Head of caudate nucleus (tissue), 42 donors: ENCODE measurements at regions not wholly inside any gene's neighbourhood (a gene's known extent, or its start where the extent isn't known, plus 50 kb on each side); places are given as distances from the start of the nearest gene placed in this dataset.

Experiments used
- DNase-seq, 42 donors: peaks; one replicate each; pipeline versions ENCODE4 v3.0.0 to v3.0.0-alpha.2; 2020 to 2021; ENCODE audit warnings: mixed read lengths in 7 of 42
- intact Hi-C: fragments of 100-400 bp; cut with DNase I; formaldehyde crosslinking; loops from one replicate; pipeline ENCODE4 v1.15.0; 2022

- intact Hi-C loops = no loop called here
- no peak for DNase-seq
Measured at GRCh38 chr20:41830702-41831101, 212.5 kb upstream of the CHD6 start.

DNA sequence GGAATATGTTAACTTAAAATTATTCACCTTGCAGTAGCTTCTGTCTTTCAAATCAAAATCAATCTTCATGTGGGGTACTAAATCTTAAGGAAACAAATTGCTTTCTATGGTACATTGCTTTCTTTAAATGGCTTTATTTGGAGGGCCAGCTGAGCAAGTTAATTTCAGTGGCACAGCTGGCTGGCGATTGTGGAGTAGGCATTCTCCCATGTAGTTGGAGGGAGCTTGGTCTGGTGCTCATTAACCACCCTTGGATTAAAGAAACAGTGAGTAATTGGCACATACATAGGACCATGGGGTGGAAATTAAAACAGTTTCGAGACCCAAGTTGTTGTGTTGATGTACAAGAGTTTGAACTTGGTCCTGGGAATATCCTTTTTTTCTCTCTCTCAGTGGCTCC, 201.3 kb upstream of the CHD6 start:
- intact Hi-C loops = no loop called here
- DNase-seq = no peak

GRCh38 chr20:41818991-41819390, 200.8 kb upstream of the CHD6 start:
- DNase-seq = peak; percentile 20 to 89 (median 62)
- intact Hi-C loops = no loop called here

DNA sequence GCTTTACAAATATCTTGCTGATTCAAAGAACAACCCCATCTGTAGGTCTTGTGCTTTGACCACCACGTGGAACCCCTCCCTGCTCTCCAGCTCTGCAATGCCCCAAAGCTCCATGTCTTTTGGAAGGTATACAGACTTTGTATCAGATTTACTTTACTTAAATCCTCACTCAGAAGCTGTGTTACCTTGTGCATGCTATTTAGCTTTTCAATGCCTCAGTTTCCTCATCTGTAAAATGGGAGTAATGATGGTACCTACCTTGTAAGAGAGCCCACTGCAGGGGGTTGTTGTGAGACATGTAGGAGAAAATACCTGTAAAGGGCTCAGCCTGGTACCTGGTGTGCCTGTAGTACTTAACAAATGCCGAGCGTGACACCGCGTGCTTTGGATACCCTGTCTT, 200.2 kb upstream of the CHD6 start:
- no peak for DNase-seq
- intact Hi-C loops = no loop called here

DNA sequence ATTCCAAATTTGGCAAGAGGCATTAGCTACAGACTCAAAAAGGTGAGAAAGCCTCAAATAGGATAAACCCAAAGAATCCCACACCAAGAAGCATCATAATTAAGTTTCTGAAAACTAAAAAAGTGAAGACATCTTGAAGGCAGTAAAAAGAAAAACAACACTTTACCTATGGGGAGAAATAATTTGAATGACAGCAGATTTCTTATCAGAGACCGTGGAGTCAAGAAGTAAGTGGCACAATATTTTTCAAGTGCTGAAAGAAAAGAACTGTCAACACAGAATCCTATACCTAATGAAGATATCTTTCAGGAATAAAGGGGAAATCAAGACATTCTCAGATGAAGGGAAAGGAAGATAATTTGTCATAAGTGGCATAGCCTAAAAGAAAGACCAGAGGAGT, 193.3 kb upstream of the CHD6 start:
- intact Hi-C loops = no loop called here

DNA sequence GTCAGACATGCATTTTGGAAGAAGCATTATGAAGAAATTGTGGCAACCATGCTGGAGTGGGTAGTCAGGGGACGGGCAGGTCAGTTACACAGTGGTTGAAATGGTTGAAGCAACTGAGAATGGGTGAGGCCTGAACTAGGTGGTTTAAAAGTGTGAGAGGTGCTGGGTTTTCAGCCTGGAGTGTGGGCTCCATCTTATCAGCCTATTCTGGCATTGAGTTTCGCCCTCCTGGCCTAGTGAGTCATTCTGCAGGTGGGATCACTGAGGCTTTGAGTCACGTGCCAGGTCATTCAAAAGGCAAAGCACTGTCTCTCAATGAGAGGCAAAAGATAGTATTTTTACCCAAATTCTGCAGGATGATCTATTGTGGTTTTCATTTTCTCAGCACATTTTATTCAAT, 181.9 kb upstream of the CHD6 start:
- intact Hi-C loops = no loop called here
- DNase-seq = no peak

More for the DNA sequence above, 193.3 kb upstream of the CHD6 start:
- DNase-seq = no peak

GRCh38 chr20:41798930-41799502, 180.8 kb upstream of the CHD6 start:
- intact Hi-C loops = no loop called here
- no peak for DNase-seq

DNA sequence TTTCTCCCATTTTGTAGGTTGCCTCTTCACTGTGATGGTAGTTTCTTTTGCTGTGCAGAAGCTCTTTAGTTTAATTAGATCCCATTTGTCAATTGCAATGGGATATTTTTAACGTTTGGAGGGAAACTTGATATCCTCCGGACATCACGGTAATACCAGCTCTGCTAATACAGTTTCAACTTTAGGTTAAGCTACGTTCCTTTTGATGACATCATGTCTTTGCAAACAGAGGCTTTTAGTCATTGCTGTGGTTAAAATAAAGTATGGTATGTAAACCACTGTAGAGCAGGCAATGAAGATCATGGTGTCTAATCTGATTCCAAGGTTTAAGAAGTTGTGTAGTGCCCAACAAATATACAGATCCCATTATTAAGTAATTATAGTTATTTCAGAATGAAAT, 168.0 kb upstream of the CHD6 start:
- DNase-seq = no peak

DNA sequence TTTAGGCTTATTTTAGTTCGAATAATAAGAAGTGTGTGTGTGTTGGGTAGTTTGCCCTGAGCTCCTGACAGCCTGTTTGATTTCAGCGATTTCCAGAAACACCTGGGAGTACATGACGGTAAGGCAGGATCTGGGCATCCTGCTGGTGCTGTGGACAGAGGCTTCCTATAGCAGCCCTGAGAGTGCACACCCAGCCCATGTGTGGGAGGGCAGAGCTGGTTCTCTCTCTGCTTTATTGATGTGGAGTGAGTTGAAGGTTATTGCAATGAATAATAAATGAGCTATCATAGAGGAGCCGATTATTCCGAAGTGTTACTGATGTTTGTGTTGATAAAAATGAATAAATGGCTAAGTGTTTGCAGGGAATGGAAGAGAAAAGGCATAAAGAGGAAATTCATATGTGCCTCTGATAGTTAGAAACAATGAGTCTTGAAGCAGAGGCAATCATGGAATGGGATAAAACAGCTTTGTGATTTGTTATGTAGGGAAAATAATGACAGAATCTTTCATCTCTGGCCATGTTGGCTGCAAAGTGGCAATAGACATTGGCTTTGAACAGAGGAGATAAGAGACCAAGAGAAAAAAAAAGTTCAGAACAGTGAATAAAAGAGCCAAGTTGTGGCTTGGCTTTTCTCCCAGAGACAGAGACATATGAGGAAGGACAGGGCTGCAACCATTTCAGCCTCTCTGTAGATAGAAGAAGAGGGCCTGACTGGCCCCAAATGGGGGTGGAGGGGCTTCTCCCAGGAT, 166.2 kb upstream of the CHD6 start:
- intact Hi-C loops = no loop called here
- DNase-seq = no peak

More for the DNA sequence above, 168.0 kb upstream of the CHD6 start:
- intact Hi-C loops = no loop called here

DNA sequence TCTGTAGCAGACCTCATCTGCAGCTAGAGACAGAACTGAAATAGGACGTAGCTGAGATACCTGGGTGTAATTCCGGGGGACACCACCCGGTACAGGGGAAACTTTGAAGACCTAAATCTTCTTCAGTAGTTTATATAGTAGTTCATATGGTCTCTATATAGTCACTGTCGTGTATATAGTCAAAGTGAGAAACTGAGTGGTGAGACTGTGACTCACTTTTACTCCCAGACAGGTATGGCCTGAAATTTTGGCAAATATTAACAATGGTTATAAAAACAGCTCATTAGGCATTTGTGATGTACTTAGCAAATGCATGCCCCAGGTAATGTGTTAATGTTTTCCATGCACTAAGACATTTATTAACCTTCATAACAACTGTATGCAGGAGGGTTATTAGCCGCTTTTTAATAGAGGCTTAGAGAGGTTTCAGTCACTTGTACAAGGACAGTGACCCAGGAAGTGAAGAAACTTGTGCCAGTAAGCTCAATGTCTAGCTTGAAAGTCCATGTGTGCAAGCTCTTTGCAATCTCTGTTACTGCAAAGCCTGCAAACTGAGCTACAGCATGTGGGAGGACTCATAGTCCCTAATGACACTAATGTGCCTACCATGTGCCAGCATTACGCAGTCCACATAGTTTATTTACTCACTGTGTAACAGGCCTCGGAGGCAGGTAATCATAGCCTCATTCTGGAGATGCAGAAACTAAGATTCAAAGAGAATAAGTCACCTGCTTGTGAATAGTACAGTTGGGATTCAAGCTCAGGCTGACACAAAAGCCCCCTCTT, 165.4 kb upstream of the CHD6 start:
- intact Hi-C loops = no loop called here

GRCh38 chr20:41782730-41783406, 164.7 kb upstream of the CHD6 start:
- intact Hi-C loops = no loop called here
- DNase-seq = no peak

More for the DNA sequence above, 165.4 kb upstream of the CHD6 start:
- DNase-seq = peak in 1 of 42 donors; percentile 17

DNA sequence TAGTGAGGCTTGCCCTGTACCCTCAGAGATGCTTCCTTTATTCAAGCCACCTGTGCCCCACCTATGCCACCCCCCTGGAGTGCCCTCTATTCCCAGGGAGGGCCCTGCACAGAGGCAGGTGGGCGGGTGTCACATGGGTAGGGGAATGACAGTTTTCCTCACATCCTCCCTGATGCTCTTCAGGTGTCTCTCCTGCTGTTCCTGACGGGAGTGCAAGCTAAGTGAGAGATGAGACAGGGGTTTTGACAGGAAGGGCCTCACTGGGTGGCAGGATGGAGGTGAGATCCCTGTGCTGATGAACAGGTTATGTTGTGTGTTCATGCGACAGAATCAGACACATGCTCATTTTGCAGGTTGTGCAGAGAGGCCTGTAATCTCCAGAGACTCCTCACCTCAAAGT, 164.1 kb upstream of the CHD6 start:
- DNase-seq = peak in 3 of 42 donors; percentile 8 to 17 (median 16)
- intact Hi-C loops = no loop called here

GRCh38 chr20:41776421-41776820, 158.2 kb upstream of the CHD6 start:
- intact Hi-C loops = no loop called here
- no peak for DNase-seq

DNA sequence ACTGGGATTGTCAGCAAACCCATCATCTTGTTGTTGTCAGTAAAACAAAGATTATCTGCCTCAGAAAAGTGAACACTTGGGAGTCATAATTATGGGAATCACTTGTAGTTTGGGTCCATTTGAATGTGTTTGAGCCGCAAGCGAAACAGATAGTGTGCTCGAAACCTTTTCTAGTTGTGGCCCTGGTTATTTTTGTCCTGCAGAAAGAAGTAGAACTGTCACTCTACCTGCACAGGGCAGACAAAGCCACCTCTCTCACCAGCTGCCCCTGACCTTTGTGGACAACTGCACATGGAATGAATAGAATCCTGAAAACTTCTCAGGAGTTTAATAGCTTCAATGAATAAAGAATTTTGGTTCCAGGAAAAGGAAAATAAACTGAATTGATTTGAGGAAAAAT, 156.1 kb upstream of the CHD6 start:
- DNase-seq = no peak
- intact Hi-C loops = no loop called here

DNA sequence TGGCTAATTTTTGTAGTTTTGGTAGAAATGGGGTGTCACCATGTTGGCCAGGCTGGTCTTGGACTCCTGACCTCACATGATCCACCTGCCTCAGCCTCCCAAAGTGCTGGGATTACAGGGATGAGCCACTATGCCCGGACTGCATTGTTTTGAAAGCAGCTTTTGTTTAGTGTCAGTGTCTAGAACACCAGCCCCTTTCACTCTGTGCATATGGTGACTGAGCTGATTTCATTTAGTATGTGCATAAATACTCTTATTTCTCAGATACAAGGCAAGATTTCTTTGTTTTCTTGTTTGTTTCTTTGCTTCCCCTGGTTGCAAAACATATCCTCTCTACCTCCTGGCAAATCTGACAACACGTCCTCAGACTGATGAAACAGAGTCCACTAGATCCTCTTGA, 152.8 kb upstream of the CHD6 start:
- DNase-seq = no peak
- intact Hi-C loops = no loop called here

GRCh38 chr20:41770427-41770826, 152.2 kb upstream of the CHD6 start:
- intact Hi-C loops = no loop called here
- no peak for DNase-seq

DNA sequence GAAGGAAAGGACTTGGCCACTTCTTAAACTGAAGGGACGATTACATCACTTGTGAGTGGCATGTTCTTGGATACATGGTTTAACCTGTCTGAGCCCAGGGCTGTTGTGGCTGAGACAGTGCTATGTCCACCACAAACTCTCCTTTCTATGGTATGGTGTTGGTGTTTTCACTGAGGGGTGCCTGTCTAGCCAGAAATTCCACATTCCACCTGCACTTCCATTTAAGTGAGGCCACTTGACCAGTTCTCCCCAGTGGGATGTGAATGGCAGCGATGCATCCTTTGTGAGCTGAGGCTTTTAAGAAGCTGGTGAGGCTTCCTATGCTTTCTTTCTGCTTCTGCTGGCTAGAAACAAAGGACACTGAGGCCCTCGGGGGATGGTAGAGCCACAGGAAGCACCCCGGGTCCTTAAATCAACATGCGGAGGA, 151.4 kb upstream of the CHD6 start:
- no peak for DNase-seq
- intact Hi-C loops = no loop called here

GRCh38 chr20:41750137-41750536, 132.0 kb upstream of the CHD6 start:
- intact Hi-C loops = no loop called here
- DNase-seq = no peak

DNA sequence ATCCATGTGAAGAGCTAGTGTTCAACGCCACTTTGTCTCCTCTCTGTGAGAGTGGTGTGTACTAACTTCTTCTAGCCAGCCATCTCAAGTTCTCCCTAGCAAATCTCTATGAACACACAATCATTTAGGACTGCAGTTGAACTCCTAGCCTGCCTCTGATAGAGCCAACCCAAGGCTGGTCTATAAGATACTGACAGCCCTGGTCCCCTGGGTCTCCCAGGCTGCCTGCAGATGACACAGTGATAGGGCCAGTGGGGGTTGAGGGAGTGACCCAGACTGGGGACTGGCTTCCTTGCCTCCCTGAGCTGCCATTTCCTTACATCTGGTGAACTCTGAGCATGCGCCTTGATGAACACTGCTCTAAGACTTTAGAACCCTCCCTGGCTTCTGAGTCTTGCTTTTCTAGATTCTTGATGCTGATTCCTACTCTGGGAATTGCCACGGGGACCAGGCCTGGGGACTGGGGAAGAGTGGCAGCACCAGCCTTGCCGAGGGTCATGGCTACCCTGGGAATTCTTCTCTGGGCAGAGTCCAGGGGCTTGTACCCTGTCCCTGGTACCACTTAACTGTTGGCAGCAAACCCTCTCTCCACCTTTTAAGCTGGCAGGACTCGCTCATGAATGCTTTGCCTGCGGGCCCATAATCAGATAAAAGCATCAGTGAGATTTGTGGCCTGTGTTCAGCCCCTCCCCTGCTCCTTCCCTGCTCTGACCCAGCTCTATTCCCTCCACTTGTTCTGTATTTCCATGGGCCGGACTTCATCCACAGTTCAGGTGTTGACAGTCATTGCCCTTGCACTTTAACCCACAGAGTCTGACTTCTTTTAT, 130.8 kb upstream of the CHD6 start:
- DNase-seq = no peak
- intact Hi-C loops = no loop called here
